AG08396 (cell line): ENCODE measurements at regions not wholly inside any gene's neighbourhood (a gene's known extent, or its start where the extent isn't known, plus 50 kb on each side); places are given as distances from the start of the nearest gene placed in this dataset.
"Not testable (repeated sequence)": the region's sequence is repeated elsewhere in the genome, so short reads cannot be mapped to it uniquely, and the experiment has no call there.

Source experiments
- DNase-seq: peaks from one replicate; pipeline ENCODE4 v3.0.0; 2012; ENCODE audit warnings: low spot score, mixed read lengths

DNA sequence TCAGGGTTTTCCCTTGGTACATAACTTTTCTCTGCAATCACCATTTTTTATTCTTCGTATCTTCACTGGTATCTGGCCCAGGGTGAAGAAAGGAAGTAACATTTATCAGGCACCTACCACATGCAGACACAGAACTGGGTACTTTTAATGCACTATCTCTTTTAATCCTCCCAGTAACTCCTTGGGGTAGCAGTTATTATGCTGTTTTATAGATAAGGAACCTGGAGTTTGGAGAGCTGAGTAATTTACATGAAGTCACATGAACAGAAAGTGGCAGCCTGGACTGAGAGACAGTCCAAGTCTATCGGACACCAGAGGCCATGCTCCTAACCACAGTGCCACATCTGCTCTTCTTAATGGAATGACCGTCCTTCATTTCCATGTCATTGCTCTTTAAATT, 117.1 kb upstream of the PODXL start:
- DNase-seq = no peak

DNA sequence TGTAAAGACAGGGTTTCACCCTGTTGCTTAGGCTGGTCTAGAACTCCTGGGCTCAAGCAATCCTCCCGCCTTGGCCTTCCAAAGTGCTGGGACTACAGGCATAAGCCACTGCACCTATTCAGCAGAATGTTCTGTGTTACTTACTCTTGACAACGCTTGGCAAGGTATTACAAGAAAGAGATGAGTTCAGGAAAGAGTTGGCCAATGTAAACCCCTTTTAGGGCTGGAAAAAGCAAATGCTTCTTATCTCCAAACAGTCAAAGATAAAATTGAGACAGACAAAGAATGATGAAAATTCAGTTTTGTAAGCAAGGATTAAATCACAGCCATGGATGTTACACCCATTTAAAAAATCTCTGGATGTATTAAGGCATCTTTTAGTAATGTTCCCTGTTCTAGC, 114.0 kb upstream of the PODXL start:
- DNase-seq = no peak

DNA sequence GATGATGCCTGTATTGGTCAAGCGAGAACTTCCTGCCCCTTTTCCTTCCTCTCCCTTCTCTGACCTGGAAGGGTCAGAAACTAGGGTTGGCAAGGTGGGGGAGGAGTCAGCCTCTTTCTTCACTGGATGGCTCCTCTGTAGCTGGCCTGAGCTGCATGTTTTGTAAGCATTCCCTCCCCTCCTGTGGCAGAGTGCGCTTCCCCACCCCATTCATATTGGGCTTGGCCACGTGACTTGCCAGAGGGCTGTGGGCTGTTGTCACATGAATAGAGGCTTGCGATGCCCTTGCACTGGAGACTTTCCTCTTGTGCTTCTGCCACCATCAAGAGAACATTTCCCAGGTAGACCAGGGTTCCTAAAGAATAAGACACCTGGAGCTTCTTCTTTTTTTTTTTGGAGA, 111.3 kb upstream of the PODXL start:
- DNase-seq = no peak

DNA sequence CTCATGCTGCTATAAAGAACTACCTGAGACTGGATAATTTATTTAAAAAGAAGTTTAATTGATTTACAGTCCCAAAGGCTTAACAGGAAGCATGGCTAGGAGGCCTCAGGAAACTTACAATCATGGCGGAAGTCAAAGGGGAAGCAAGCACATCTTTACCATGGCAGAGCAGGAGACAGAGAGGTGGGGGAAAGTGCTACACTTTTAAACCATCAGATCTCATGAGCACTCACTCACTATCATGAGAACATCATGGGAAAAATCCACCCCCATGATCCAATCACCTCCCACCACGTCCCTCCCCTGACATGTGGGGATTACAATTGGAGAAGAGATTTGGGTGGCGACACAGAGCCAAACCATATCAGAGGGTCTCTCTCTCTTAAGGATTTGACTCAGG, 108.6 kb upstream of the PODXL start:
- no peak for DNase-seq

DNA sequence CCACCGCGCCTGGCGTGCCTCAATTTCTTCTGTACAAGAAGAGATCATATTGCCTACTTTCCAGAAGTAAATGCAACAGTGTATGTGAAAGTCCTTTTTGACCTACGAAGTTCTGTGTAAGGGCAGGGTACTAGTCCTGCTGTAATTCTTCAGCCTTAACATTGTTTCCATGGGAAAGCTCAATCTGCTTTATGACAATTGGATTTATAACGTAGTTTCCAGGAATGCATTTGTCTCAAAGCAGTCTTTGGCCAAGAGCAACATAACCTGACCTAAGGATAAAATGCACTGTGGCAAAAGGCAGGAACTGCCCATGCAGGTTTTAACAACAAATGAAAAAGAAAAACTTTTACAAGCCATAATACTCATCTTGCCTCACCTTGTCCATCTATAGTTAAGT, 108.1 kb upstream of the PODXL start:
- no peak for DNase-seq

DNA sequence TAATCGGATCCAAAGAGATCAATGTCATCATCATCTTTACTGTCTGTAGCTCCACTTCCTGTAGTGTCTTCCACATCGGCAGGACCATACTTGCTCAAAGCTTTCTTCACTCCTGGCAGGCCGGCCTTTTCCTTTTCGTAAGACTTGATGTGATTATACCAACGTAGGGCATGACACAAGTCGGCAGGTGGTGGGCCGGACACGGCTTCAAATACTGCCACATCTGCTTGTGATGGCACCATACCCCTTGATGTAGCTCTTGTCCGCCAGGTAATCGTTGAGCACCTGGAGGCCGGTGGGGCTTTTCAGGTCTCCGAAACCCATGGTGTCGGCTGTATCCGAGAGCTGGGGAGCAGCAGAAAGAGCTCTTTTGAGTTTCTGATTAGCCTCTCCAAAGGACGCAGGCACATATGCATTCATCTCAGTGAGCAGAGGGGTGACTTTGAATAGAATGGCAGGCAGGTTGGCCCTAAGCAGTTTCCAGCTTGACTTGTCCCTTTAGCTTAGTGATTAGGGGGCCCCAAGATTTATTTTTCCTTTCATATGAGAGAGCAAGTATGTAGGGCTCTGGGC, 106.0 kb upstream of the PODXL start:
- DNase-seq = not testable (repeated sequence)

DNA sequence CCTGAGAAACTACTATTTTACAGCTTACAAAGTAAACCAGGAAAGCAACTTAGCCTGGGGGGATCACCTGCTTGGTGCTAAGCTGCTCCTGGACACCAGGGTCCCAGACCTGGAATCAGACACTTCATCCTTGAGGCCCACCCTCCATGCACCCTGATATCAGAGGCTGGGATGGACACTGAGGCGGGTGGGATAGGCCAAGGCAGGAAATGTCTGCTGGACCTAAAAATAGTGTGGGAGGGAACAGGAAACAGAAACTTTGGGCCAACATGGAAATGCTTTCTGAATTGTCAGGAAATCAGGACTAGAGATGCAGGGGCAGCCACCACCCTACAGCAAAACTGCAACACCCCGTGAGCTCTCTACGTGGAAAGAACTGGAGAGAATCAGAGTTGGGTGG, 101.5 kb upstream of the PODXL start:
- no peak for DNase-seq

DNA sequence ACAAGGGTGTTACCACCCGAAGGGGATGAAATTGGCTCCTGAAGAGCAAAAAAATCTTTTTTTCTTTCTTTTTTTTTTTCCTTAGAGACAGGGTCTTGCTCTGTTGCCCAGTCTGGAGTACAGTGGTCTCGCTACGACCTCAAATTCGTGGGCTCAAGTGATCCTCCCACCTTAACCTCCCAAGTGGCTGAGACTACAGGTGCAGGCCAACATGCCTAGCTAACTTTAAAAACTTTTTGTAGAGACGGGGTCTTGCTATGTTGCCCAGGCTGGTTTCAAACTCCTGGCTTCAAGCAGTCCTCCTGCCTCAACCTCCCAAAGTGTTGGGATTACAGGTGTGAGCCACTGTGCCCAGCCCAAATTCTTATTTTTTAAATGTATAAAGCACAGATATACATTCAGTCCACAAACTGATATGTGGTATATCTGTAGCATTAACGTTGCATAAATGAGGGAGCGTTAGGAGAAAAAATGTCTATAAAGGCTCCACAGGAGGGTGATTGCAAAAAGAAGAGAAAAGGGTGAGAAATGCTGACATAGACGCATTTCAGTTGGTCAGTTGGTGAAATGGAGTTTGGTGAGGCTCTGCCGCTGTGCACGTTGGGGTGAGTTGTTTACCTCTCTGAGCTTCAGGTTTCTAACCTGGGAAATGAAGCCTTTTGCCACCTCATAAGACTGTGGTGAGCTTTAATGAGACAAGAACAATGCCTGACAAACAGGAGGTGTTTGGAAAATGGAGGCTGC, 100.7 kb upstream of the PODXL start:
- no peak for DNase-seq

DNA sequence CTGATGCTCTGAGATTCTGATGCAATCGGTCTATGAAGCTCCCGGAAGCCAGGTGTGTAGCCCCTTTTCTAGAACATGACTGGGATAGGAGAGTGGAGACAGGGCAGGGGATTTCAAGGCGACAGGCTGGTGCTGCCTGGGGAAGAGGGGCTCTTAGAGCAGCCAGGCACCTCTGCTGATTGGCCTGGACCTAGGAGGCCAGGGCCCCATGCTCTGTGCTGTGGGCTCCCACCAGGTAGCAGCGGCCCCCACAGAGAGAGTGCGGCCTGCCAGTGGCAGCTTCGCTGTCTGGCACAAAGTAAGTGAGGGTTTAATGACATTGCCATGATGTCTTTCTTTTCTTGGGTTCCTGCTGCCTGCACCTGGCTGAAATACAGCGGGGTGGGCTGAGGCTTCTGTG, 99.4 kb upstream of the PODXL start:
- no peak for DNase-seq

DNA sequence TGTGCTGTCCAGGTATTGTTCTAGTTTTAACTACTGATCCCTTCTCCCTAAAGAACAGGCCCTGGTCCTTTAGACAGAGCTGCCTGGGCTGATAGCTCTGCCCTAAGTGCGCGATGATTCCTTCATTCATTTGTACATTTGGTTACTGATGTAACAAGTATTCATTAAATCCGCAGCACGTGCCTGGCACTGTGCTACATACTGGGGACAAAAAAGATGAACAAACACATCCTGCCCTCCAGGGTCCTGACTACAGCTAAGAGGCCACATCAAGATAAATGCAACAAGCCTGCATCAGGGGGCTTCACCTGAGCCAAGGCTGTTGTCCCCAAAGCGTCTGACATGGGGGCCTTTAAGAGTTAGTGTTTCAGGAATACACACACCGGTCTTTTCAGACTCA, 99.0 kb upstream of the PODXL start:
- DNase-seq = no peak

DNA sequence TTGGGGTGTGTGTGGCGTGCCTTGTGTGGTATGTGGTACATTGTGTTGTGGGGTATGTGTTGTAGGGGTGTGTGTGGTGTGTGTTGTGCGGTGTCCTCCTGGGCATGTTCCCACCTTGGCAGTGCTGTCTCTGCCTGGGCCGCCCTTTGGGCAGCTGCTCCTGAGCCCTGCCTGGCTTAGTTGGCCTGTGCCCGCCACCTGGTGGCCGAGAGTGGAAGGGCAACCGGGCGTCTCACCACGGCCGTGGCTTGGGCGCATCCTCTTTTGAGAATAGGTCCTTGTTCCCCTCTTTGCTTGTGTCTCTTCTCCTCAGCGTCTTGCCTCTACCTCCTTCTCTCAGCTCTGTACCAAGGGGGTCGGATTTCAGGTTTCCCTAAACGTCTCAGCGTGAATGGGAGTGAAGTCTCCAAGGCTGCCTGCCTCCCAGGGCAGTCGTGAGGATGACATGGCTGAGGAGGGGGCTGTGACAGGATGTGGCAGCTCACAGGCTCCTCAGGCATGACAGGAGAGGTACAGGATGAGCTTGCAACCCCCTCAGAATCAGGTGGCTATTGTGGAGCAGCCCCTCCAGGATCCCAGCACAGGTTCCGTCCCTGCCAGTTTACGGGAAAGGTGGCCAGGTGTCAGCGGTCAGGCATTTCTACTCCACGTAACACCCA, 98.4 kb upstream of the PODXL start:
- peak; percentile 90 for DNase-seq

DNA sequence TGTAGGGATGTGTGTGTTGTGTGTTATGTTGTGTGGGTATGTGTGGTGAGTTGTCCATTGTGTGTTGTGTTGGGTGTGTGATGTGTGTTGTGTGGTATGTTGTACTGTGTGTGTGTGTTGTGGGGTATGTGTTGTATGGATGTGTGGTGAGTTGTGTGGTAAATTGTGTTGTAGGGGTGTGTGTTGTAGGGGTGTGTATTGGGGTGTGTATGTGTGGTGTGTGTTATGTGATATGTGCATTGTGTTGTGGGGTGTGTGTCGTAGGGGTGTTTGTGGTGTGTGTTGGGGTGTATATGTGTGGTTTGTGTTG, 97.8 kb upstream of the PODXL start:
- no peak for DNase-seq

DNA sequence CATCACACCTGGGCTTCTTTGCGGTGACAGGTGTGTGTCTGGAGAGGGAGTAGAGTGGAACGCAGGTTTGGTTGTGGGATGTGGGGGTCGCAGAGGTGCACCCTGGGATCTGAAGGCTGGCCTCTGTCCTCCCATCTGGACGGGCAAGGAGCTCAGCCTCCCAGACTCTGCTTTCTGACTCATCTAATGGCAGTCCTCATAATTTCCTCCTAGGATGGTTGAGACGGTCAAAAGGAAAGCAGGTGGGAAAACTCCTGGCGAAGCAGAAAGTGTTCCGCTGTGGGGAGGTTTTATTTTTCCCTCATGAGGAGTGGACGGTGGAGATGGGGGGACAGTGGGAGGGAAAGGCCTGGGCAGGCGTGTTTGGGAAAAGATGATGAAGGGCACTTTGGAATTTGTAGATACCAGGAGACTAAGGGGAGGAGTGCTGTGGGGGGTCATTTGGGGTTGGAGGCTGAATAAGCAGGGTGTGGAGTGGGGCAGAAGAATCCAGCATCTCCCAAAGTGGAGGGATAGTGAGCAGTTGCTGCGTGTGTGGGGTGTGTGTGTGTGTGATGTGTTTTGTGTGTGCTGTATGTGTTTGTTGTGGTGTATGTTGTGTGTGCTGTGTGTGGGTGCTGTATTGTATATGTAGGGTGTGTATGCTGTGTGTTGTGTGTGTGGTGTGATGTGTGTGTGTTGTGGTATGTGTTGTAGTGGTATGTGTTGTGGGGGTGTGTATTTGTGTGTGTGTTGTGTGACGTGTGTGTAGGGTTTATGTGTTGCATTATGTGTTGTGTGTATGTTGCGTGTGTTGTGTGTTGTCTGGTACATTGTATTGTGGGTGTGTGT, 97.2 kb upstream of the PODXL start:
- DNase-seq = no peak

DNA sequence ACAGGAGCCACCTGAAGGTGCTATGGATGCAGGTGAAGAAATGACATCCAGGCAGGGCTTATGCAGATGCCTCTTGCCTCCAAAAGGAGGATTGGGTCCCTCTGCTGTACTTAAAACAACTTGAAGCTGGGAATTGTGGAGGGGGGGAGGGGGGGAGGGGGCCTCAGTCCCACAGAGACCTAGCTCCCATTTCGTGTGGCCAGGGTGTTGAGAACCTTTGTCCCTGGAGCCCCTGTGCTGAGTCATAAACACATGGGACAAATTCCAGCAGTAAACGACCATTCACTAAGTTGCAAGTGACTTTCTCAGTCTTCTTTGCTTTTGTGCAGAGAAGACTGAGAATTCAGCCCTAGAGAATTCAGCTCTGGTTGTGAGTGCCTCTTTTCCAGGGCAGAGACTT, 96.5 kb upstream of the PODXL start:
- DNase-seq = no peak

DNA sequence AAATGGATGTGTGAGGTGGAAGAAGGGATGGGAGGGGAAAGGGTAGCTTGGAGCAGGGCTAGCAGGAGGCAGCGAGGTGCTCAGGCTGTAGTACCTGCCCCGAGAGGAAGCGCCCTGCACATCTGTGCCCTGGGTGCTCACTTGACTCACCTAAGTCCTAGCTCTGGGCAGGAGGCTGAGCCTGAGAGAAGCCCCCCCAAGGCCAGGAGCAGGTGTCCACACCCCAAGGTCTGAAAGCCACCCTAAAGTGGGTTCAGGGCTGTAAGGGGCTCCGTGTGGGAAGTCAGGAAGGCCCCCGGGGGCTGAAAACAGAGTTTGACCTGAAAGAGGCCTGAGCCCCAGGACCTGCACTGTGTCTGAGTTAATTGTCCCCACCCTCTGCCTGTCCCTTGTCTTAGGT, 95.8 kb upstream of the PODXL start:
- no peak for DNase-seq

DNA sequence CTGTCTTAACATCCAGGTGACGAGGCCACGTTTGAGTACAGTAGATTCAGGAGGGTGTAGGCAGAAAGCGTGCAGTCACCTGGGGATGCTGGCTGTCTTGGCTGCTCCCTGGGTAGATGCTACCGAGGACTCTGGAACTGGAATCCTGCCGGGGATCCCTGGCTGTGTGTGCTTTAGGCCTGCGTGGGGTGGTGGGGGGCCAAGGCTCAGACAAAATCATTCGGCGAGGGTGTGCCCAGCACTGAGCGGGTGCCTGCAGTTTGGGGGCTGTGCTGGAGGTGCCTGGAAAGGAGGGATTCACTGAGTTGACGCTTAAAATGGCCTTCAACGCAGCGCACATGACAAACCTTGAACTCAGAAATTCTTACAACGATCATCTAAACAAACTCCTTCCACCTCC, 93.5 kb upstream of the PODXL start:
- DNase-seq = no peak

DNA sequence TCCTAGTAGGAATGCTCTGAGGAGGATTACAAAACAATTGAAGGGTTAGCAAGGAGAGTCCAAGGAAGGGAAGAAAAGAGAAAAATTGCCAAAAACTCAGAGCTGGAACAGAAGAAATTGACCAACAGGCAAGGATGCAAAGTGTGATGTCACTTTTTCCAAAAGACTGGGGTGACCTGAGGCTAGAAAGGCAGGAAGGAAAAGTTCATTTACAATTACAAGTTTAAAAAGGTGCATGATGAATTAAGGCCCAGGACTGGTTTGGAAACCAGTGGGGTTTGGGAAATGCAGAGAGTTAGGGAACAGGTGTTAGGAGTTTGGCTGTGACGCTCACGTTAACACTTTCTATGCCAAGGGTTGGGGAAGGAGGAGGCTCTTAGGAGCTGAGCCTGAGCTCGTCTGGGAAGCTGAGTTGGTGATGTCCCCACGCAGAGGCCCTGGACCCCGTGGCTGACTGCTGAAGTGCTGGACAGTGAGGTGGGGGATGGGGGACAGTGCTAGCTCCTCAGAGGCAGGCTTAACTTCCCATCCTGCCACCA, 92.6 kb upstream of the PODXL start:
- DNase-seq = no peak

DNA sequence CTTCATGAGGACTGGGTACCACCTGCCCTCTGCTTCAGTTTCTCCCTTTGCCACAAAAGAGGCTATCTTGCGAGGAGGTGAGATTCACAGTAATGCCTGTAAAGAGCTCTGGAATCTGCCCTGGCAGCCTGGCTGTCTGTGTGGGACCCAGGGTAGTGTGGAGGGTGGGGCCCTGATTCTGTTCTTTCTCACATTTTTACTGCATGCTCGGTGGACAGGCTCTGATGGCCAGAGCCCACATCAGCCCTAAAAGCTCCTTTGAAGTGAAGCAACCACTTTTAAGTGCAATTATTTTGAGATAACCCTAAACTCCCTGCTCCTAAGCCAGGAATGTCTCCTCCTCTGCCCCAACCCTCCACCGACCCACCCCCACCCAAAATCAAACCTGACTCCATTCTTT, 92.1 kb upstream of the PODXL start:
- DNase-seq = no peak

DNA sequence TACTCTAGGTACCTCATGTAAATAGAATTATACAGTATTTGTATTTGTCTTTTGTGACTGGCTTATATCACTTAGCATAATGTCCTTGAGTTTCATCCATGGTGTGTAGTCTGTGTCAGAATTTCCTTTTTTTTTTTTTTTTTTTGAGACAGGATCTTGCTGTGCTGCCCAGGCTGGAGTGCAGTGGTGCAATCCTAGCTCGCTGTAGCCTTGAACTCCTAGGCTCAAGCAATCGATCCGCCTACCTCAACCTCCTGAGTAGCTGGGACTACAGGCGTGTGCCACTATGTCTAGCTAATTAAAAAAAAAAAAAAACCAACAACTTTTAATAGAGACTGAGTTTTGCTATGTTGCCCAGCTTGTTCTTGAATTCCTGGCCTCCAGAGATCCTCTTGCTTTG, 89.8 kb upstream of the PODXL start:
- no peak for DNase-seq

DNA sequence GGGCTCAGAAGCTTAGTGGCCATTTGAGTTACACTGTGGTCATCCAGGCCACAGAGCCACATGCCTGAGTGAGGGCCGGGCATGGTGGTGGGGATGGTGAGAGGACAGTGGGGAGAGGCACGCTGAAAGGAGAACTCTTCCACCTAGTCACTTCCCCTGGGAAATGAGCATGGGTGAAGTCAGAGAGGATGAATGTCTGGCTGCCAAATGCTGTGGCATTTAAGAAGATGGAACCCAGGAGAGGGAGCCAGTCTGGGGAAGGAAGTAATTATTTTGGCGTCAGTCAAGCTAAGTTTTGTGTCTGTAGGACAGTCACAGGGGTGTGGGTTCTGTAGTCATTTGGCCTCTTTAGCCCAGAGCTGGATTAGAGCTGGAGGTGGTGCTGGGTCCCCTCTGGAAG, 86.0 kb upstream of the PODXL start:
- no peak for DNase-seq

DNA sequence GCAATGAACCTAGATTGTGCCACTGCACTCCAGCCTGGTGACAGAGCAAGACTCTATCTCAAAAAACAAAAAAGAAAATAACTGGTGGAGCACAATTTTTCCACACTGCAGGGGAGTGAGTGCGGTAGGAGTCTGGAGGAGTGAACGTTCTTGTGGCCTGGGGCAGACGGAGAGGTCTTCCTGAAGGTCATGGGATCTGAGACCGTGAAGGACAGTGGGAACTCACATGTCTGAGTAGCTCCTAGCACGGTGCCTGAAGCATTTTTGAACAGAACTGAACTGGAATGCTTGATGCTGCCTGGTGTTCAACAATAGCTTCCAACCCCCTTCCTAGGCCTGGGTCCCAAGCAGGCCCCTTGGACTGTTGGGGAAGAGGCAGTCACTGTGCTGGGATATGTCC, 84.3 kb upstream of the PODXL start:
- no peak for DNase-seq

DNA sequence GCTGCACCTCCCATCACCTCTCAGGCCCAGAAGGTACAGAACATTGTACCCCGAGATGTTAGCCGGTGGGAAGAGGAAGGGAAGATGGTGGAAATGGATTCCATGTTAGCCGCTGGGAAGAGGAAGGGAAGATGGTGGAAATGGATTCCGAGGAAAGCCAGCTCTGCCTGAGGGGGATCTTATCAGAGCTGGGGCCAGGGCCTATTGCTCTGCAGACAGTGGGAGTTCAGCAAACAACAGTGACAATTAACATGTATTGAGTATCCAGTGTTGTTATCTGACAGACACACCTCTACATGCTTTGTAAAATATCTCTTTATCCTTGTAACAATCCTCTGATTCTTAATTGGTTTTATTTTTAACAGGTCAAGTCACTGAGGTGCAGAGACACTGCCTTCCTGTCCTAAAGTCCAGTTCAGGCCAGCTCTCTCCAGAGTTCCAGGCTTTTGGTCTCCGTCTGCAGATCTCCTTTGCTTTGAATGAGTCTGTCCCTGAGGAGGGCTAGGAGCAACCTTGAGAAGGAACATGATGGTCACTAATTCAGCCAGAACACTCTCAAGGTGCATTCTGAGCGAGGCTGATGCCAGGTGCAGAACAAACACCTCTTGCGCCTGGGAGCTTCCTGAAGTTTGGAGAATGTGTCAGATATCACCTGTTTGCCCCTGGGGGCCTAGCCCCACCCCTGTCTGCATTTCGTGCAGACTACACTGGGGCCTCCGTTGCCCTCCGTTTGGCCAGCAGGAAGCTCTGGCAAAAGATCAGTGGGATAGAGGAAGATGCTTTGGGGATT, 82.4 kb upstream of the PODXL start:
- no peak for DNase-seq
